Fibroblast of mammary gland (primary cell): ENCODE measurements at regions not wholly inside any gene's neighbourhood (a gene's known extent, or its start where the extent isn't known, plus 50 kb on each side); places are given as distances from the start of the nearest gene placed in this dataset.
A peak's percentile ranks its signal among the peaks of the same experiment; 100 is the strongest.

Experiments
- DNase-seq: peaks from one replicate; pipeline ENCODE4 v3.0.0-alpha.2; 2010; ENCODE audit warnings: low read depth
- H3K4me3 ChIP-seq: 2 replicates; pipeline ENCODE4 v1.5.1; 2011; ENCODE audit warnings: low read depth, mild to moderate bottlenecking, low read length, moderate library complexity; ENCODE audit not compliant: control insufficient read depth
- TF ChIP-seq, protein P1 (sequence below): conservative IDR thresholded peaks from 2 replicates; pipeline ENCODE4 v1.5.1; 2011; ENCODE audit warnings: low read depth, low read length, inconsistent platforms; ENCODE audit not compliant: control insufficient read depth, insufficient read depth

DNA sequence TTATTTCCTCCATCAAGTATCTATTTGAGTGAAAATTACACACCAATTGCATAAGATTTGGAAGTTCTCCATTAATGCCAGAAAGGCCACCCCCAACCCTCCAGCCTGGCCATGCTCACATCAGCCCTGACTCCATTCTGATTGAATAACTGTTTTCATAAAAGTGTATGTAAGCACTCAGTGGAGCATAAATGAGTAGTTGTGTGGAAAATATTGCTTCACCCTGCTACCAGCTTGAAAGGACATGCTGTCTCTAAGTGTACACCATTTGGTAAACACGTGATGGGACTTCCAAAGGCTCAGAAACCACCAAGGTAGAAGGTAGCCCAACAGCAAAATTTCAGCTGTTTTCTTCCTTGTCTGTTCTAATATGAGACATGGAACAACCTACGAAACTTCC lies 393.8 kb downstream of the ZNF385D start:
- TF ChIP-seq, protein P1, sequence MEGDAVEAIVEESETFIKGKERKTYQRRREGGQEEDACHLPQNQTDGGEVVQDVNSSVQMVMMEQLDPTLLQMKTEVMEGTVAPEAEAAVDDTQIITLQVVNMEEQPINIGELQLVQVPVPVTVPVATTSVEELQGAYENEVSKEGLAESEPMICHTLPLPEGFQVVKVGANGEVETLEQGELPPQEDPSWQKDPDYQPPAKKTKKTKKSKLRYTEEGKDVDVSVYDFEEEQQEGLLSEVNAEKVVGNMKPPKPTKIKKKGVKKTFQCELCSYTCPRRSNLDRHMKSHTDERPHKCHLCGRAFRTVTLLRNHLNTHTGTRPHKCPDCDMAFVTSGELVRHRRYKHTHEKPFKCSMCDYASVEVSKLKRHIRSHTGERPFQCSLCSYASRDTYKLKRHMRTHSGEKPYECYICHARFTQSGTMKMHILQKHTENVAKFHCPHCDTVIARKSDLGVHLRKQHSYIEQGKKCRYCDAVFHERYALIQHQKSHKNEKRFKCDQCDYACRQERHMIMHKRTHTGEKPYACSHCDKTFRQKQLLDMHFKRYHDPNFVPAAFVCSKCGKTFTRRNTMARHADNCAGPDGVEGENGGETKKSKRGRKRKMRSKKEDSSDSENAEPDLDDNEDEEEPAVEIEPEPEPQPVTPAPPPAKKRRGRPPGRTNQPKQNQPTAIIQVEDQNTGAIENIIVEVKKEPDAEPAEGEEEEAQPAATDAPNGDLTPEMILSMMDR = no peak

DNA sequence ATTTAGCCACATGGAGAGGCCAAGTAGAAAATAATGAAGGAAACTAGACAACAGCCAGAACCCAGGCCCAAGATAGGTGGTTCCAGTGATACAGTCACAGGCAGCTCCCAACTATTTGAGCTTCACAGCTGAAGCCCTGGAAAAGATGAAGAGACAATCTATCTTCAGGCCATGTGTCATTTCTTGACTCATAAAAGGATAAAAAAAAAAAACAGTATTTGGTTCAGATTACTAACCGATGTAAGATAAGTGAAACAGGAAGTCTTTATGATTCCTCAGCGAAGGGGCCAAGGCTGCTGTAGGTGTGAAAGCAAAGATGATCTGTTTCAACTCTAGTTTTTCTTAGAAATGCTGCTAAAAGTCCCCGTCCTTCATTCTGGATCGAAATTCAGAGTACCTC lies 394.6 kb downstream of the ZNF385D start:
- H3K4me3 ChIP-seq = no peak overlapping the region
- TF ChIP-seq, protein P1 = no peak
- DNase-seq = peak; percentile 47

More for the DNA sequence above, 393.8 kb downstream of the ZNF385D start:
- H3K4me3 ChIP-seq = no peak overlapping the region
- DNase-seq = peak; percentile 8

DNA sequence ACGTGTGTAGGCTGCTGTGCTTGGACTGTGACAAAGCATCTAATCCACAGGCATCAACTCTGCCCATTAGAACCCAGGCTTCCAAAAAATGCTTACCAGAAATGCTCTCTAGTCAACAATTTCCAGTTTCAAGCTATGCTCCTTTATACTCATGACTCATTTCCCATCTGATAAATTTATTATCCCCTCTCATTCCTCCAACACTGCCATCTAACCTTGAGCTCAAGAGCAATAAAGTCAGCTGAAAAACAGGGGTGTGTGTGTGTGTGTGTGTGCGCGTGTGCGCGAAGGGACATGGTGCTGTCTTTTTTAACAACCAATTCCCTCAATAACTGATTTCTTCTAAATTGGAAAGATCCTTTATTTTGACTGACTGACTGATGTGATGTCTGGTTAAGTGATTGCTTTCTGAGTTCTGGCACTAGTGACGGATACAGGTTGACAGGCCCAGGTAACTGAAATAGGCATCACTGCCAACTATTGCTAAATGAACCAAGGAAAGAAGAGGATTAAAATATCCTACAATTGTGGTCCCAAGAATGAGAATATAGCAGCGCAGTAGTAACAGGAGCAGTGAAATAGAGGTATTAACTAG lies 405.5 kb downstream of the ZNF385D start:
- TF ChIP-seq, protein P1 = no peak
- DNase-seq = peak; percentile 2

DNA sequence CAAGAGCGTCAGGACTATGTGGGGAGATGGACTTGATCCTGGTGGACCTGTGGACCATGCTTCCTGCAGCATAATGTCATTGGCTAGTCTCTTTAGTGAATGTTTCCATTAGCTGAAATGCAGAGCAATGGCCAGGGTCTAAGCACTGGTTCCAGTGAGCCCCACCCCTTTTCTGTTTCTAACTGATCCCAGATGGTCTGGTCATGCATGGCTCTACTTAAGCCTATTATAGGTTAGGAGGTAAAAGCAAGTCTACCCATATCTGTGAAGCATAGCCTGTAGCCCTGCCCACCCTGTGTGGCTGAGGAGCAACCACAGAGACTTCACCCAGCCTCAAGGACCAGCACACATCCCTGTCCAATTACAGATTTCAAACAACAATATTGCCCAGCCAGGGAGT lies 419.2 kb downstream of the ZNF385D start:
- DNase-seq = no peak
- TF ChIP-seq, protein P1 = no peak
- no peak overlapping the region for H3K4me3 ChIP-seq

More for the DNA sequence above, 405.5 kb downstream of the ZNF385D start:
- H3K4me3 ChIP-seq = no peak overlapping the region

DNA sequence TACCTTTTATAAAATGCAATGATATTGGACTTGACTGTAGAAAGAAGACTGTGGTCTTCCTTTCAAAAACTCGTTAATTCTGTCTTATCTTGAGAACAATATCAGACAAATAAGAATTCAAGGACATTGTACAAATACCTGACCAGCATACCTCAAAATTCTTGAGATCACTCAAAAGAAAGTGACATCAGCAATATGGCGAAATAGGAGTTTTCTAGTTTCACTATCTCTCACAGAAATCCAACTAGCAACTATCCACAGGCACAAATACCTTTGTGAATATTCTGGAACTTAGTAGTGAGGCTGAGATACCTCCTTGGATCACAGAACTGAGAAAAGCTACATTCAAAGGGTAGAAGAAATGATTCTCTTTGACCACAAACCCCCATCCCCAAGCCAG lies 419.7 kb downstream of the ZNF385D start:
- H3K4me3 ChIP-seq = no peak overlapping the region
- DNase-seq = no peak
- TF ChIP-seq, protein P1 = no peak

DNA sequence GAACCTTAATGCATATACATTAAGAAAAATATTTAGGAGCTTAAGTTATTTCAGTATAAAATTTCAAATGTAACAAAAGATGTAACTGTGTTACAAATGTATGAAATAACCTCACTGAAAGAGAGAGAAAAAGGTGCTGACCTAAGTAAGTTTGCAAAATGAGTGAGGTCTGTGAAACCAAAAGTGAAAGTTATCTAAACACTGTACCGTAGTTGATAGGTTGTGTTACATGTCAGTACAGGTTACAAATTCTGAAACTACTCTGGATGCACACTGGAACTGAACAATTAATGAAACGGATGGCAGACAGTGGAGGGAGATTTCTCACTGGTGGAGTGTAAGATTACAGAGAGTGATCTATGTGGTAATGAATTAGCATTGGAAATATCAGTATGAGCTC lies 420.7 kb downstream of the ZNF385D start:
- no peak overlapping the region for H3K4me3 ChIP-seq
- TF ChIP-seq, protein P1 = no peak
- peak; percentile 18 for DNase-seq

DNA sequence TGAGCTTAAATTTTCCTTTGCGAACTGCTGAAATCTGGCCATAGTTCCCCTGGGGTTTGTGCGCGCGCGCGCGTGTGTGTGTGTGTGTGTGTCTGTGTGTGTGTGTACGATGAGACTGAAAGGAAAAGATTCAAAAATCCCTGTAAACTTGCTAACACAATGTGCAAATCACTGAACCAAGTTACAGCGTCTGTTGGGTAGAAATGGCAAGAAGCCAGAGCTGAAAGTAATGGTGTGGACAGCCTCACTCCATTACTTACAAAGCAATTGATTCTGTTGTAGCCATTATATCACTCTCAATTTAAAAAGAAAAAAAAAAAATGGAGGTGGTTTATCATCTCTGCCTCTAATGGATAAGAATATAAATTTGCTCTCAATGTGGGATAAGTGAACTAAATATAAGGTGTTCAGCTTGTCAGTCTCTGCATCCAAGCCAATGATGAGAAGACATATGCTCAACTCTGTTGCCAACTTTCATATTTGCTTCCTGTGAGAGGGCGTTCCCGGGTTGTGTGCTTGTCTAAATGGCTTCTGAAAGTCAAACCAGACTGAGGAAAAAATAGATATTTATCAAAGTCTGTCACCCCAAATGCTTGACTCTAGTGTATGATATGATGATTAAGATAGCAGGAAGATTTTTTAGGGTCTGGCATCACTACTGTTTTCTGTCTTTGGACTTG lies 422.2 kb downstream of the ZNF385D start:
- no peak for DNase-seq
- TF ChIP-seq, protein P1 = no peak
- no peak overlapping the region for H3K4me3 ChIP-seq
